Esophagus squamous epithelium (tissue), 5 donors: ENCODE measurements at regions not wholly inside any gene's neighbourhood (a gene's known extent, or its start where the extent isn't known, plus 50 kb on each side); places are given as distances from the start of the nearest gene placed in this dataset.

Source experiments
- DNase-seq: peaks from one replicate; lab custom pipeline; 2025; lab: John Stamatoyannopoulos, UW
- H3K27ac ChIP-seq, 4 donors: fragments of 200-600 bp; sonication (generic); one replicate each; pipeline ENCODE4 v1.5.1; 2016 to 2019; ENCODE audit warnings: mild to moderate bottlenecking in 1 of 4
- H3K27me3 ChIP-seq, 4 donors: fragments of 200-600 bp; sonication (generic); 1 replicate in 3 of 4; 2 replicates in 1 of 4; pipeline versions ENCODE4 v1.5.1 to v1.6.0; 2017 to 2021; ENCODE audit warnings: antibody characterized with exemption in 1 of 4
- H3K36me3 ChIP-seq, 3 donors: fragments of 200-600 bp; sonication (generic); one replicate each; pipeline ENCODE4 v1.5.1; 2016 to 2019
- H3K4me1 ChIP-seq, 3 donors: fragments of 200-600 bp; sonication (generic); one replicate each; pipeline ENCODE4 v1.5.1; 2017 to 2019
- H3K4me3 ChIP-seq, 4 donors: fragments of 200-600 bp; sonication (generic); 1 replicate in 3 of 4; 2 replicates in 1 of 4; pipeline ENCODE4 v1.5.1; 2016 to 2019; ENCODE audit warnings: mild to moderate bottlenecking in 2 of 4, moderate library complexity in 1 of 4
- H3K9me3 ChIP-seq, 3 donors: fragments of 200-600 bp; sonication (generic); one replicate each; pipeline ENCODE4 v1.5.1; 2016 to 2019
- POLR2A ChIP-seq, 4 donors: fragments of 450-650 bp; IDR thresholded peaks; one replicate each; pipeline ENCODE4 v1.6.1; 2017; ENCODE audit warnings: antibody characterized with exemption in 4 of 4, mild to moderate bottlenecking in 4 of 4, moderate library complexity in 3 of 4
- WGBS, 2 donors: methylation state at CpG; one replicate each; pipeline ENCODE4 v1.1.5; 2018; 5-methylcytosine and 5-hydroxymethylcytosine counted together
- intact Hi-C: fragments of 100-400 bp; cut with DNase I; formaldehyde crosslinking; loops from one replicate; pipeline ENCODE4 v1.15.0; 2022
- TF ChIP-seq, protein P1 (sequence below), 6 experiments: fragments of 450-650 bp in 4 of 6; fragments of 200-600 bp in 2 of 6; sonication (generic) in 2 of 6; IDR thresholded peaks; one replicate each; pipeline ENCODE4 v1.5.1; 2016 to 2019; ENCODE audit warnings: antibody characterized with exemption in 6 of 6, mild to moderate bottlenecking in 4 of 6, moderate library complexity in 4 of 6
- donor health status: DM: yes; HTN: yes; CAD: no.

DNA sequence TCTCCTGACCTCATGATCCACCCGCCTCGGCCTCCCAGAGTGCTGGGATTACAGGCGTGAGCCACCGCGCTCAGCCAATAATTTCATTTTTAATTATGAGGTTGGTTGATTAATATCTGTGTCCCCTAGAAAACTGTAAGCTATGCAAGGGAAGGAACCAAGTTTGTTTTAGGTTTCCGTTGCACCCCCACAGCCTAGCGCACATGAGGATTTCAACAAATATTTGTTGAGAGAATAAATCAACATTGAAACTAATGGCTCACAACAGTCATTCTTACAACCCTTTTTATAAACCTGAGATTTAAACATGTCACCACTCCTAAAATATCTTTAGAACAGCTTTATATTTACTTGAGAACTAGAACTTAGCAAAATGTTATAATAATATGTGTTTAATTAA is 114.0 kb upstream of the CARMIL1 start:
- Histone ChIP-seq H3K36me3 (no peaks in the 10 kb centered on the region), H3K27me3 (no peaks in the 10 kb centered on the region), H3K9me3 (peaks cover 0 to 2% (median 0%) of the 10 kb centered on the region in 3 donors), H3K4me3 (no peak overlapping the region), H3K27ac (no peak overlapping the region), H3K4me1 (peaks cover 0 to 32% (median 0%) of the 10 kb centered on the region in 3 donors)
- WGBS, 2 donors, result 80 to 90% methylated on average over 7 of the region's 7 CpGs
- no peak for DNase-seq
- TF ChIP-seq POLR2A (IDR thresholded peaks at IDR 0.05), result no peak
- TF ChIP-seq, protein P1, sequence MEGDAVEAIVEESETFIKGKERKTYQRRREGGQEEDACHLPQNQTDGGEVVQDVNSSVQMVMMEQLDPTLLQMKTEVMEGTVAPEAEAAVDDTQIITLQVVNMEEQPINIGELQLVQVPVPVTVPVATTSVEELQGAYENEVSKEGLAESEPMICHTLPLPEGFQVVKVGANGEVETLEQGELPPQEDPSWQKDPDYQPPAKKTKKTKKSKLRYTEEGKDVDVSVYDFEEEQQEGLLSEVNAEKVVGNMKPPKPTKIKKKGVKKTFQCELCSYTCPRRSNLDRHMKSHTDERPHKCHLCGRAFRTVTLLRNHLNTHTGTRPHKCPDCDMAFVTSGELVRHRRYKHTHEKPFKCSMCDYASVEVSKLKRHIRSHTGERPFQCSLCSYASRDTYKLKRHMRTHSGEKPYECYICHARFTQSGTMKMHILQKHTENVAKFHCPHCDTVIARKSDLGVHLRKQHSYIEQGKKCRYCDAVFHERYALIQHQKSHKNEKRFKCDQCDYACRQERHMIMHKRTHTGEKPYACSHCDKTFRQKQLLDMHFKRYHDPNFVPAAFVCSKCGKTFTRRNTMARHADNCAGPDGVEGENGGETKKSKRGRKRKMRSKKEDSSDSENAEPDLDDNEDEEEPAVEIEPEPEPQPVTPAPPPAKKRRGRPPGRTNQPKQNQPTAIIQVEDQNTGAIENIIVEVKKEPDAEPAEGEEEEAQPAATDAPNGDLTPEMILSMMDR (IDR thresholded peaks at IDR 0.05), result no peak
- intact Hi-C loops, result no loop called here

DNA sequence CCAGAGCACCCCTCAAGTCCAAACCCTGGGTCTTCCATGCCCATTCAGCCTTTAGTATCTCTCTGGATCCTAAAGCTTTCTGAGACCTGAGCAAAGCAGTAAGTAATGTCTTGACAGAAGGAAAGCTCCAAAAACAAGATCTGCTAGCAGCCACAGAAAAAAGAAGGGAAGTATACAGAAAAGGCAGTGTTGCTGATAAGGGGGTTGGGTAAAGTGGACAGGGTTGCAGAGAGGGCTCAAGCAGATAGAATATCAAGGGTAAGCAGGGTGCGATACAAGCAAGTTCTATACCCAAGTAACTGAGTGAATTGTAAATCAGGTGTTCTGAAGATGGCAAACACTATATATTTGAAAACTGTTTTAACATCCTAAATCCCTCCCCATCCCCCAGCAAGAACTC is 113.4 kb upstream of the CARMIL1 start:
- TF ChIP-seq, protein P1 (IDR thresholded peaks at IDR 0.05), result no peak
- no peak for TF ChIP-seq POLR2A (IDR thresholded peaks at IDR 0.05)
- Histone ChIP-seq H3K27ac (no peak overlapping the region), H3K36me3 (no peaks in the 10 kb centered on the region), H3K9me3 (no peaks in the 10 kb centered on the region), H3K4me1 (peaks cover 0 to 38% (median 0%) of the 10 kb centered on the region in 3 donors), H3K27me3 (no peaks in the 10 kb centered on the region), H3K4me3 (no peak overlapping the region)
- WGBS, 2 donors, result 89 to 96% methylated on average over 1 of the region's 1 CpG
- intact Hi-C loops, result no loop called here
- no peak for DNase-seq

DNA sequence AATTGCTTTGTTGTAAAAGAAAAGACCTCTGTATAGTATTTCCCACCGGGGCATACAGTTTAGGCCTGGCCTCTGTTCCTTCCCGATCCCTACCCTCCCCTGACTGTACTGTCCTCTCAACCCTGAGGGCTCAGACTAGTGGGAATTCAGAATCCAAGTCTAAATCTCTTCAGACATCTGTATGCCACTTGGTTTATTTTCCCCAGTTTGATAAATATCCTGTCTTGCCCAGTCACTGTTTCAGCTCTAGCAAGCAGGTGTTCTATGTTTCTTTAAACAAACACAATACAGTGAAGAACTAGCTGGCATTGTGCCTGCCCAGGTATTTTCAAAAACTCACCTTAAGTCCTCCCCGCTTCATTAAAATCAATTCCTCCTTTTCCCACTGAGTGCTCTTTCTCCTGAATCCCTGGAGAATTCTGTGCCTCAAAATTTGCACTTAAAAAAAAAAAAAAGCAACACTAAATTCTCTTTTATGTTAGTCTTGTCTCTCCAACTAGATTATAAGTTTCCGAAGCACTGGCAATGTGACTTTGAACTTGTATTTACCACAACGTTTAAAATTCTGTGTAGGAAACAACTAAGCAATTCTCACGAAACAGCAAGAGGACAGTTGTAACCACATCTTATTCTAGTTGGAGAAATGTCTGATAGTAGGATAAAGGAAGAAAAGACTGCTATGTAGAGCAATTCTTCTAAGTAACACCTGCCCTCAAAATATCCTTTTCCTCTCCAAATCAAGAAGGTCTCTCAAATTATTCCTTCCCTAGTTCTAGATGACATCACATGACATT is 112.0 kb upstream of the CARMIL1 start:
- intact Hi-C loops, result no loop called here
- Histone ChIP-seq H3K4me3 (no peak overlapping the region), H3K27me3 (no peaks in the 10 kb centered on the region), H3K27ac (no peak overlapping the region), H3K4me1 (peaks cover 0 to 52% (median 5%) of the 10 kb centered on the region in 3 donors), H3K36me3 (no peaks in the 10 kb centered on the region), H3K9me3 (no peaks in the 10 kb centered on the region)
- no peak for TF ChIP-seq POLR2A (IDR thresholded peaks at IDR 0.05)
- TF ChIP-seq, protein P1 (IDR thresholded peaks at IDR 0.05), result no peak
- WGBS, 2 donors, result 58 to 61% methylated on average over 6 of the region's 6 CpGs
- DNase-seq, result no peak

DNA sequence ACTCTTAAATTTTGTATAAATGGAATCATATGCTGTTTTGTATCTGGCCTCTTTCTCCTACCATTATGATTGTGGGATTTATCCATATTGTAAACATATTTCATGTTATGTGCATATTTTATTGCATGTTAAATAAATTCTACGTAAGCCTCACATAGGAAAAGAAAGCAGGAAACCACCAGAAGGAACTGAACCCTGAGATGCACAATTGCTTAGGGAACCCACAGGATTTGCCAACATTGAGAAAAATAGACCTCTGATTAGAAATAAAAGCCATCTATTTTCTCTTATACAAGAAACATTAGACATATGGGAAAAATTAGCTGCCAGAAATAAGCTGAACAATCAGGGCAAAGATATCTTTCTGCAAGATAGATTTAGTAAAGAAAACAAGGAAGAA is 111.2 kb upstream of the CARMIL1 start:
- WGBS, 2 donors, result 60 to 75% methylated on average over 1 of the region's 1 CpG
- no peaks in the 10 kb centered on the region for H3K36me3 ChIP-seq
- intact Hi-C loops, result no loop called here
- no peak overlapping the region for H3K4me3 ChIP-seq
- H3K4me1 ChIP-seq, result peaks cover 0 to 60% (median 5%) of the 10 kb centered on the region in 3 donors
- H3K27ac ChIP-seq, result no peak overlapping the region
- TF ChIP-seq, protein P1 (IDR thresholded peaks at IDR 0.05), result no peak
- no peak for TF ChIP-seq POLR2A (IDR thresholded peaks at IDR 0.05)
- H3K27me3 ChIP-seq, result no peaks in the 10 kb centered on the region
- H3K9me3 ChIP-seq, result no peaks in the 10 kb centered on the region
- no peak for DNase-seq

DNA sequence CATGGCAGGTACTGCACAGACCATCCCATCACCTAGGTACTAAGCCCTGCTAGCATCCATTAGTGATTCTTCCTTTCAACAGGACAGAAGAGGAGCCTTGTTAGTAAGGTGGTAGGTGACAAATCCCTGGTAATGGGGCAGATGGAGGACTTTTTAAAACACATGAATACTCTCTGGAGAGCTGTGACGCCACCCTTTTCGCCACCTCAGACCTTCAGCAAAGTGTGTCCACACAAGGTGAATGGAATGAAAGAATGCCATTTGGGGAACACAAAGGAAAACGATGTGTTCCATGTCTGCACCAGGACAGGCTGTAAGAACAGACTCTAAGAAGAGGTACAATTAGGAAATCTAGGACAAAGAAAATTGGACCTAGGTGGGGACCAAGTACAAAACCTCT is 110.5 kb upstream of the CARMIL1 start:
- no peak for DNase-seq
- H3K27me3 ChIP-seq, result no peaks in the 10 kb centered on the region
- intact Hi-C loops, result no loop called here
- H3K36me3 ChIP-seq, result no peaks in the 10 kb centered on the region
- no peak for TF ChIP-seq POLR2A (IDR thresholded peaks at IDR 0.05)
- TF ChIP-seq, protein P1 (IDR thresholded peaks at IDR 0.05), result no peak
- no peaks in the 10 kb centered on the region for H3K9me3 ChIP-seq
- H3K4me1 ChIP-seq, result peaks cover 0 to 67% (median 11%) of the 10 kb centered on the region in 3 donors
- H3K27ac ChIP-seq, result no peak overlapping the region
- no peak overlapping the region for H3K4me3 ChIP-seq
- 82 to 100% methylated on average over 3 of the region's 3 CpGs for whole genome bisulfite sequencing, 2 donors
